ENCODE measurements at regions not wholly inside any gene's neighbourhood (a gene's known extent, or its start where the extent isn't known, plus 50 kb on each side); places are given as distances from the start of the nearest gene placed in this dataset.
A peak's percentile ranks its signal among the peaks of the same experiment; 100 is the strongest.

DNA sequence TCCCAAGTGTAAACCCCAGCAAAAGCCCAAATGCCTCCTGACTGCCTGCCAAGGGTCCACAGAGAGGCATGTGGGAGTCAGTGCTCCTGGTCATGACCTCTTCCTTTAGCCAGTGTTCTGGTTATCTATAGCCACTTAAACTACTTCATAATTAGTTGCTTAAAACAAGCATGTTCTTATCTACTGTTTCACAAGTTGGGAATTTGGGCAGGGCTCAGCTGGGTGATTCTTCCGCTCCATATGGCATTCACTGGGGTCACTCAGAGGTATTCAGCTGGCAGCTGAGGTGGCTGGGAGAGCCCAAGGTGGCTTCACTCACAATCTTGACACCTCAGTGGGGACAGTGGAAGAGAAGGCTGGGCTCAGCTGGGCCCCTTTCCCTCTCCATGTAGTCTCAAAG lies 184.0 kb upstream of the RGS6 start:
- no peak for DNase-seq (ENCODE audit: low read depth, low spot score)
- TF ChIP-seq, protein P1, sequence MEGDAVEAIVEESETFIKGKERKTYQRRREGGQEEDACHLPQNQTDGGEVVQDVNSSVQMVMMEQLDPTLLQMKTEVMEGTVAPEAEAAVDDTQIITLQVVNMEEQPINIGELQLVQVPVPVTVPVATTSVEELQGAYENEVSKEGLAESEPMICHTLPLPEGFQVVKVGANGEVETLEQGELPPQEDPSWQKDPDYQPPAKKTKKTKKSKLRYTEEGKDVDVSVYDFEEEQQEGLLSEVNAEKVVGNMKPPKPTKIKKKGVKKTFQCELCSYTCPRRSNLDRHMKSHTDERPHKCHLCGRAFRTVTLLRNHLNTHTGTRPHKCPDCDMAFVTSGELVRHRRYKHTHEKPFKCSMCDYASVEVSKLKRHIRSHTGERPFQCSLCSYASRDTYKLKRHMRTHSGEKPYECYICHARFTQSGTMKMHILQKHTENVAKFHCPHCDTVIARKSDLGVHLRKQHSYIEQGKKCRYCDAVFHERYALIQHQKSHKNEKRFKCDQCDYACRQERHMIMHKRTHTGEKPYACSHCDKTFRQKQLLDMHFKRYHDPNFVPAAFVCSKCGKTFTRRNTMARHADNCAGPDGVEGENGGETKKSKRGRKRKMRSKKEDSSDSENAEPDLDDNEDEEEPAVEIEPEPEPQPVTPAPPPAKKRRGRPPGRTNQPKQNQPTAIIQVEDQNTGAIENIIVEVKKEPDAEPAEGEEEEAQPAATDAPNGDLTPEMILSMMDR (IDR thresholded peaks at IDR 0.05; ENCODE audit: low read depth, low read length), result no peak
- in situ Hi-C loops (cut with HindIII; ENCODE audit: low sequenced_read_pairs), result no loop called here

DNA sequence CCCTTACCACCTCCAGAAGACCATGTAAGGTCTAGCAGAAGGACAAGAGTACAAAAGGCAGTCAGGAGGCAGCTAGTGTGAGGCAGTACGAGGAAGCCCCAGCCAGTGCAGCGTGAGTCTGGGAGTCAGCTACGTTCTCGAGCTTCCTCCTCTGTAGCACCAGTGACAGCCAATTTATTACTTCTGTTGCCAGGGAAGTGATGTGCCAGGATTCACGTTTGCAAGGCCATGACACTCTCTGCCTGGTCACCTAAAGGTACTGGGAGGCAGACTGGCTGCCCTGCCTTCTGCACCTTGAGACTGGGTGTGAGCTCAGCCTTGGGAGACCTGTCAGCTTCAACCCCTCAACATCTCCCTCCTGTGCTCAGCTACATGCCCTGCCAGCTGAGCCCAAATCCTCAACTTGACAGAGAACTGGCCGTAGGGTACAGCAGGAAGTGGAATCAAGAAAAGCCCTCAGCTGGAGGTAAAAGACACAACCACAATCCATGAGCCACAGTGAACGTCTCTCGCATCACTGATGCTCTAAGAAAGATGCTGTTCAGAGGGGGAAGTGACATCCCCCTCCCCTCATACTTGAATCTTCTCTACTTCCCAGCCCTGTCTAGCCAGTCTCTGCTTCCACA lies 182.5 kb upstream of the RGS6 start:
- in situ Hi-C loops (cut with HindIII; ENCODE audit: low sequenced_read_pairs), result no loop called here
- TF ChIP-seq, protein P1 (IDR thresholded peaks at IDR 0.05; ENCODE audit: low read depth, low read length), result no peak
- no peak overlapping the region for H3K4me3 ChIP-seq (ENCODE audit: low read depth, low read length)
- no peak for DNase-seq (ENCODE audit: low read depth, low spot score)

More for the DNA sequence above, 184.0 kb upstream of the RGS6 start:
- H3K4me3 ChIP-seq (ENCODE audit: low read depth, low read length), result no peak overlapping the region

GRCh38 chr14:71751264-71751663 lies 181.0 kb upstream of the RGS6 start:
- in situ Hi-C loops (cut with HindIII; ENCODE audit: low sequenced_read_pairs), result no loop called here
- H3K4me3 ChIP-seq (ENCODE audit: low read depth, low read length), result no peak overlapping the region
- TF ChIP-seq, protein P1 (IDR thresholded peaks at IDR 0.05; ENCODE audit: low read depth, low read length), result no peak
- DNase-seq (ENCODE audit: low read depth, low spot score), result no peak

GRCh38 chr14:71752111-71752738 lies 180.0 kb upstream of the RGS6 start:
- TF ChIP-seq, protein P1 (IDR thresholded peaks at IDR 0.05; ENCODE audit: low read depth, low read length), result no peak
- H3K4me3 ChIP-seq (ENCODE audit: low read depth, low read length), result no peak overlapping the region
- DNase-seq (ENCODE audit: low read depth, low spot score), result no peak
- in situ Hi-C loops (cut with HindIII; ENCODE audit: low sequenced_read_pairs), result no loop called here

DNA sequence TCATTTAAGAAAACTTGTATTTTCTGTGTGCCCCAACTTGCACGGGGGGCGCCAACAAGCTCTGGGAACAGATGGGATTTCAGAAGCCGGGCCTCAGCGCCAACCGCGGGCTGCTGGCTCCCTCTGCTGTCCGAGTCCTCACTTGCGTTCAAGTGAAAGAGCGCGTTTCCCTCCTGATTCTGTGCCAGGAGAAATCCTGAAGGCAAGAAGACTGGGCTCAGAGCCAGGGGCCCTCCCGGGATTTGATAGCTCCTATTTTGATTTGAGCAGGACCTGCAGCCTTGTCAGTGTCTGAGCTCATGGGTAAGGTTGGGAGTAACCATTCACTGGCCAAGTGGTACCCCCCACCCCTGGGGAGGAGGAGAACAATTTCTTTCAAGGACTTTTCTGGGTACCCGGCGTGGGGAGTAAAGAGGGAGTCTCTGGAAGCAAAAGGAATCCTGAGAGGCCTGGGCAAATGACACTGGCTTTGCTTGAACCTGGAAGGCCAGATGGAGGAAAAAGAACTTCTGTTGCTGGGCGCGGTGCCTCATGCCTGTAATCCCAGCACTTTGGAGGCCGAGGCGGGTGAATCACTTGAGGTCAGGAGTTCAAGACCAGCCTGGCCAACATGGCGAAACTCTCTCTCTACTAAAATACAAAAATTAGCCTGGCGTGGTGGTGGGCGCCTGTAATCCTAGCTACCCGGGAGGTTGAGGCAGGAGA lies 179.0 kb upstream of the RGS6 start:
- DNase-seq (ENCODE audit: low read depth, low spot score), result peak; percentile 87
- TF ChIP-seq, protein P1 (IDR thresholded peaks at IDR 0.05; ENCODE audit: low read depth, low read length), result peak; percentile 89
- in situ Hi-C loops (cut with HindIII; ENCODE audit: low sequenced_read_pairs), result no loop called here
- H3K4me3 ChIP-seq (ENCODE audit: low read depth, low read length), result no peak overlapping the region

GRCh38 chr14:71753976-71754375 lies 178.3 kb upstream of the RGS6 start:
- no peak for DNase-seq (ENCODE audit: low read depth, low spot score)
- in situ Hi-C loops (cut with HindIII; ENCODE audit: low sequenced_read_pairs), result no loop called here
- TF ChIP-seq, protein P1 (IDR thresholded peaks at IDR 0.05; ENCODE audit: low read depth, low read length), result no peak
- H3K4me3 ChIP-seq (ENCODE audit: low read depth, low read length), result no peak overlapping the region

Data from astrocyte of the spinal cord (primary cell).